CD4-positive, alpha-beta memory T cell (primary cell): ENCODE measurements at regions not wholly inside any gene's neighbourhood (a gene's known extent, or its start where the extent isn't known, plus 50 kb on each side); places are given as distances from the start of the nearest gene placed in this dataset.

Experiments used
- CTCF ChIA-PET: fragments of 350-600 bp; sonication (Branson Sonifier 250); formaldehyde crosslinking; loops from one replicate; lab custom pipeline; 2021; ENCODE audit warnings: inconsistent platforms; ENCODE audit not compliant: partially characterized antibody; lab: Charles Lee
- POLR2A ChIA-PET: fragments of 350-600 bp; sonication (Branson Sonifier 250); formaldehyde crosslinking; loops from one replicate; lab custom pipeline; 2021; ENCODE audit not compliant: partially characterized antibody; lab: Charles Lee
- DNase-seq, 5 donors: peaks; one replicate each; pipeline versions ENCODE4 v3.0.0 to v3.0.0-alpha.2; 2020 to 2022; ENCODE audit warnings: mixed read lengths in 1 of 5
- H3K27ac ChIP-seq: one replicate; pipeline ENCODE4 v1.7.0; 2013; ENCODE audit warnings: low read depth, low read length
- H3K27me3 ChIP-seq: 2 replicates; pipeline ENCODE4 v1.7.0; 2013; ENCODE audit warnings: mild to moderate bottlenecking, low read length, moderate library complexity; ENCODE audit not compliant: insufficient read depth
- H3K36me3 ChIP-seq: 2 replicates; pipeline ENCODE4 v1.7.0; 2013; ENCODE audit warnings: mild to moderate bottlenecking, low read length, moderate library complexity; ENCODE audit not compliant: insufficient read depth
- H3K4me1 ChIP-seq: 2 replicates; pipeline ENCODE4 v1.7.0; 2013; ENCODE audit warnings: mild to moderate bottlenecking, low read length, moderate library complexity; ENCODE audit not compliant: insufficient read depth
- H3K4me3 ChIP-seq, 2 donors: one replicate each; pipeline ENCODE4 v1.7.0; 2013; ENCODE audit warnings: low read length in 2 of 2, mild to moderate bottlenecking in 1 of 2
- H3K9me3 ChIP-seq, 2 donors: one replicate each; pipeline ENCODE4 v1.7.0; 2013; ENCODE audit warnings: low read length in 2 of 2, control low read depth in 1 of 2; ENCODE audit not compliant: control insufficient read depth in 1 of 2
- H3K27ac Mint-ChIP-seq, 7 donors: one replicate each; pipeline ENCODE4 v1.8.0; 2020 to 2021; ENCODE audit warnings: mixed read lengths in 7 of 7, mild to moderate bottlenecking in 6 of 7, inconsistent platforms in 3 of 7, moderate library complexity in 3 of 7
- H3K27me3 Mint-ChIP-seq, 2 donors: one replicate each; pipeline ENCODE4 v1.8.0; 2020 to 2021; ENCODE audit warnings: mixed read lengths in 2 of 2
- H3K36me3 Mint-ChIP-seq, 2 donors: one replicate each; pipeline ENCODE4 v1.8.0; 2020 to 2021; ENCODE audit warnings: mixed read lengths in 2 of 2, inconsistent platforms in 1 of 2, mild to moderate bottlenecking in 1 of 2
- H3K4me1 Mint-ChIP-seq, 4 donors: one replicate each; pipeline ENCODE4 v1.8.0; 2020 to 2021; ENCODE audit warnings: mixed read lengths in 4 of 4, mild to moderate bottlenecking in 1 of 4
- H3K4me3 Mint-ChIP-seq, 8 donors: one replicate each; pipeline ENCODE4 v1.8.0; 2020 to 2021; ENCODE audit warnings: mixed read lengths in 8 of 8, mild to moderate bottlenecking in 7 of 8, moderate library complexity in 6 of 8, inconsistent platforms in 3 of 8
- H3K9me3 Mint-ChIP-seq, 8 donors: one replicate each; pipeline ENCODE4 v1.8.0; 2020 to 2021; ENCODE audit warnings: mixed read lengths in 8 of 8, mild to moderate bottlenecking in 5 of 8, inconsistent platforms in 3 of 8, moderate library complexity in 1 of 8
- intact Hi-C: fragments of 100-400 bp; cut with micrococcal nuclease; formaldehyde crosslinking; loops from one replicate; pipeline ENCODE4 v1.15.1; 2023

DNA sequence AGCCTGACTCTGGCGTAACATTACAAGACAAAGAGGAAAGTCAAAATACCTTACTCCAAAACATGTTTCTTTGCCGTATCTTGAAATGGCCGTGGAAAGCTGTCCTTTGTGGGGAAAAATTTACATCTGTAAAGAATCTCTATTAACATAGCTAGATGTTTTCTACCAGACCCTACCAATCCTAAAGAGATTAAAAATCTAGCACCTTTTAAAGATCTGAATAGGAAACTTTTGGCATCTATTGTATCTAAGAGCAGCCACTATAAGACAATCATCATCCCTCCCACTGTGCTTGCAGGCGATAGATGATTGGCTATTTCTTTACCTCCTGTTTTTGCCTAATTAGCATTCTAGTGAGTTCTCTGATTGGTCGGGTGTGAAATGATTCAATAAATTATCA, 82.5 kb upstream of the SNCAIP start:
- no peaks in the 10 kb centered on the region for H3K36me3 Mint-ChIP-seq
- CTCF ChIA-PET = no interaction called here

DNA sequence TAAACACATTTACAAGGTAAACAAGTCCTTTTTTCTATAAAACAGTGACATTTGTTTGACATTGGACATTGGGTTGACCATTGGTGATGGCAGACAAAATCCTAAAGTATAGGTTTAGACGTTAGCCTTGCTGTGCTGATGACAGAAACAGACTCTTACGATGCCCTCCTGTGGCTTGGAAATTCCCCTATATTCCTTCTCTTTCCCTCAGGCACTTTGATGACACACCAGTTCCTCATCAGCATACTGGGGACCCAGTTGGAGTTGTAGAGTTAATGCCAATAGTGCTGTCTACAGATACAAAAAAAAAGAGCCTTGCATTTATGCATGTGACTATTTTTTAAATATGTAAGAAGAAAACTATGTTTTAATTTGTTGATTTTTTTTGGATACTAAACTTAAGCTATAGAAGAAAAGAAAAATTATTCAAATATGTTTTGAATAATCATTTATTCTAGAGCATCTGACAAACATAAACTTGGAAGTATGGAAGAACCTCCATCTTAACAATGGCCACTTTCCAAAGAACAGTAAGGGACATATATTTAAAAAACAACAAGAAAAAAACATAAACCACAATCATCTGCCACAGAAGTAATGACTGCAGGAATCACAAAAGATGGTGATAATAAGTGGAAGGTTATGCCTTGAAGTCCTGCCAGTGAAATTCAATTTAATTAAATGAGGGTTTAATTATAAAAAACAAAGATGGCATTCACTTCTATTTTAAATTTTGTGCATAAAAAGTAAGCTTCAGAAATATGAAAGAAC, 75.6 kb upstream of the SNCAIP start:
- no peaks in the 10 kb centered on the region for H3K4me1 ChIP-seq
- Mint-ChIP-seq H3K27ac (no peak overlapping the region), H3K27me3 (no peaks in the 10 kb centered on the region), H3K36me3 (no peaks in the 10 kb centered on the region), H3K9me3 (peaks cover 0 to 14% (median under 1%) of the 10 kb centered on the region in 8 donors), H3K4me3 (no peak overlapping the region), H3K4me1 (no peaks in the 10 kb centered on the region)
- no peaks in the 10 kb centered on the region for H3K27me3 ChIP-seq
- no peak for DNase-seq
- no peak overlapping the region for H3K27ac ChIP-seq
- intact Hi-C loops = no loop called here
- CTCF ChIA-PET = no interaction called here
- no peak overlapping the region for H3K4me3 ChIP-seq
- H3K9me3 ChIP-seq = no peaks in the 10 kb centered on the region
- POLR2A ChIA-PET = no interaction called here
- no peaks in the 10 kb centered on the region for H3K36me3 ChIP-seq

More for the DNA sequence above, 82.5 kb upstream of the SNCAIP start:
- intact Hi-C loops = no loop called here
- Mint-ChIP-seq H3K9me3 (peaks cover 0 to 6% (median 0%) of the 10 kb centered on the region in 8 donors), H3K4me1 (no peaks in the 10 kb centered on the region), H3K4me3 (no peak overlapping the region), H3K27ac (no peak overlapping the region), H3K27me3 (no peaks in the 10 kb centered on the region)
- Histone ChIP-seq H3K9me3 (no peaks in the 10 kb centered on the region), H3K4me1 (no peaks in the 10 kb centered on the region), H3K27me3 (no peaks in the 10 kb centered on the region), H3K27ac (no peak overlapping the region), H3K4me3 (no peak overlapping the region), H3K36me3 (no peaks in the 10 kb centered on the region)
- POLR2A ChIA-PET = no interaction called here
- DNase-seq = no peak

DNA sequence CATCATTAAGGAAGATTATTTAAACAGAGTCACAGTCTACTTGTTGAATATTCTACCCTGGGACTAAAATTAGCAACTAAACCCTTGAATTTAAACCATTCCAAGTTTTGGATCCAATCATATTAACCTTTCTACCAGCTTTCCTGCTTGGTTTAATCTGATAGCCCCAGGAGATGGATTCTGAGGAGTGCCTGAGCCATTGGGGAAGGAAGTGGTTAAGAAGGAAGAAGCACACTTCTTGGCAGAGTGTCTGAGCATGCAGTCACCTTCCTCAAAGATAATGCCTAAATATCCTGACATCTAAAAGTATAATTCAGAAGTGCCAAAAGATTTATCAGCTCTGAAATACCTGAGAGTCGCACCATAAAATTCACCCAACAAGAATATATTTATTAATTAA, 74.1 kb upstream of the SNCAIP start:
- Mint-ChIP-seq H3K27me3 (no peaks in the 10 kb centered on the region), H3K36me3 (no peaks in the 10 kb centered on the region), H3K4me1 (no peaks in the 10 kb centered on the region), H3K9me3 (peaks cover 0 to 14% (median under 1%) of the 10 kb centered on the region in 8 donors), H3K4me3 (no peak overlapping the region), H3K27ac (no peak overlapping the region)
- Histone ChIP-seq H3K4me1 (no peaks in the 10 kb centered on the region), H3K27me3 (no peaks in the 10 kb centered on the region), H3K4me3 (no peak overlapping the region), H3K36me3 (no peaks in the 10 kb centered on the region), H3K9me3 (no peaks in the 10 kb centered on the region), H3K27ac (no peak overlapping the region)
- ChIA-PET CTCF (no interaction called here), POLR2A (no interaction called here)
- no peak for DNase-seq
- intact Hi-C loops = no loop called here

DNA sequence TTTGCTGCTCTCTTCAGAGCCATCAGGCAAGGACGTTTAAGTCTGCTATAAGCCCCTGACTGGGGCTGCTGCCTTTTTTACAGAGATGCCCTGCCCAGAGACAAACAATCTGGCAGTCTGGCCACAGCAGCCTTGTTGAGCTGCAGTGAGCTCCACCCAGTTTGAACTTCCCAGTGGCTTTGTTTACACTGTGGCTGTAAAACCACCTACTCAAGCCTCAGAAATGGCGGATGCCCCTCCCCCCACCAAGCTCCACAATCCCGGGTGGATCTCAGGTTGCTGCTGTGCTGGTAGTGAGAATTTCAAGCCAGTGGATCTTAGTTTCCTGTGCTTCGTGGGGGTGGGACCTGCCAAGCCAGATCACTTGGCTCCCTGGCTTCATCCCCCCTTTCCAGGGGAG, 59.7 kb upstream of the SNCAIP start:
- ChIA-PET CTCF (no interaction called here), POLR2A (no interaction called here)
- Mint-ChIP-seq H3K9me3 (peaks cover 4 to 55% (median 33%) of the 10 kb centered on the region in 8 donors), H3K4me3 (no peak overlapping the region), H3K4me1 (no peaks in the 10 kb centered on the region), H3K27ac (no peak overlapping the region), H3K27me3 (no peaks in the 10 kb centered on the region), H3K36me3 (no peaks in the 10 kb centered on the region)
- no peak overlapping the region for H3K27ac ChIP-seq
- no peaks in the 10 kb centered on the region for H3K27me3 ChIP-seq
- no peaks in the 10 kb centered on the region for H3K4me1 ChIP-seq
- H3K36me3 ChIP-seq = no peaks in the 10 kb centered on the region
- intact Hi-C loops = no loop called here
- no peak for DNase-seq
- H3K9me3 ChIP-seq = peaks cover 0 to 9% of the 10 kb centered on the region in 2 donors
- no peak overlapping the region for H3K4me3 ChIP-seq

DNA sequence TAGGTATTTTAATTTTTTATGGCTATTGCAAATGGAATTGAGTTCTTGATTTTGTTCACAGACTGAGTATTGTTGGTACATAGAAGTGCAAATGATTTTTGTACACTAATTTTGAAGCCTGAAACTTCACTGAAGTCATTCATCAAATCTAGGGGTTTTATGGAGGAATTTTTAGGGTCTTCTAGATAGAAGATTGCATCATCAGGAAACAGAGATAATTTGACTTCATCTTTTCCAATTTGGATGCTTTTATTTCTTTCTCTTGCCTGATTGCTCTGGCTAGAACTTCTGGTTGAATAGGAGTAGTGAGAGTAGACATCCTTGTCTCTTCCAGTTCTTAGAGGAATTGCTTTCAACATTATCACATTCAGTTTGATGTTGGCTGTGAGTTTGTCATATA, 58.2 kb upstream of the SNCAIP start:
- no peaks in the 10 kb centered on the region for H3K4me1 ChIP-seq
- Mint-ChIP-seq H3K27me3 (no peaks in the 10 kb centered on the region), H3K36me3 (no peaks in the 10 kb centered on the region), H3K27ac (no peak overlapping the region), H3K9me3 (peaks cover 2 to 64% (median 36%) of the 10 kb centered on the region in 8 donors), H3K4me1 (no peaks in the 10 kb centered on the region), H3K4me3 (no peak overlapping the region)
- peaks cover 0 to 9% of the 10 kb centered on the region in 2 donors for H3K9me3 ChIP-seq
- no peak for DNase-seq
- ChIA-PET POLR2A (no interaction called here), CTCF (no interaction called here)
- no peaks in the 10 kb centered on the region for H3K36me3 ChIP-seq
- H3K27ac ChIP-seq = no peak overlapping the region
- intact Hi-C loops = no loop called here
- H3K4me3 ChIP-seq = no peak overlapping the region
- no peaks in the 10 kb centered on the region for H3K27me3 ChIP-seq

DNA sequence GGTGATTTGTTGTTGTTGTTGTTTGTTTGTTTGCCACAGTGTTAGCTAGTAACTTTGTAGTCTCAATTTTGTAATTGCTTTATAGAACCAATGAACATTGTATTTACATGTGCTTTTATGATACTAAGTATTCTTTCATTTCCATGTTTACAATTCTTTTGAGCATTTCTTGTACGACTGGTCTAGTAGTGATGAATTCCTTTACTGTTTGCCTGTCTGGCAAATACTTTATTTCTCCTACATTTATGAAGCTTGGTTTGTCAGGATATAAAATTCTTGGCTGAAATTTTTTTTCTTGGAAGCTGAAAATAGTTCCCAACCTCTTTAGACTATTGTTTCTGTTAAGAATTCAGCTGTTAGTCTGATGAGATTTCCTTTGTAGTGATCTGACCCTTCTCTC, 55.6 kb upstream of the SNCAIP start:
- peak overlapping the region in 1 of 8 donors; percentile 12 for H3K4me3 Mint-ChIP-seq
- Histone ChIP-seq H3K36me3 (no peaks in the 10 kb centered on the region), H3K27ac (no peak overlapping the region), H3K9me3 (peaks cover 0 to 9% of the 10 kb centered on the region in 2 donors), H3K27me3 (no peaks in the 10 kb centered on the region), H3K4me1 (no peaks in the 10 kb centered on the region), H3K4me3 (no peak overlapping the region)
- H3K27ac Mint-ChIP-seq = no peak overlapping the region
- ChIA-PET CTCF (no interaction called here), POLR2A (no interaction called here)
- H3K4me1 Mint-ChIP-seq = no peaks in the 10 kb centered on the region
- intact Hi-C loops = no loop called here
- DNase-seq = no peak
- H3K27me3 Mint-ChIP-seq = peaks cover 0 to 1% of the 10 kb centered on the region in 2 donors
- H3K9me3 Mint-ChIP-seq = peaks cover 2 to 67% (median 34%) of the 10 kb centered on the region in 8 donors
- H3K36me3 Mint-ChIP-seq = no peaks in the 10 kb centered on the region

DNA sequence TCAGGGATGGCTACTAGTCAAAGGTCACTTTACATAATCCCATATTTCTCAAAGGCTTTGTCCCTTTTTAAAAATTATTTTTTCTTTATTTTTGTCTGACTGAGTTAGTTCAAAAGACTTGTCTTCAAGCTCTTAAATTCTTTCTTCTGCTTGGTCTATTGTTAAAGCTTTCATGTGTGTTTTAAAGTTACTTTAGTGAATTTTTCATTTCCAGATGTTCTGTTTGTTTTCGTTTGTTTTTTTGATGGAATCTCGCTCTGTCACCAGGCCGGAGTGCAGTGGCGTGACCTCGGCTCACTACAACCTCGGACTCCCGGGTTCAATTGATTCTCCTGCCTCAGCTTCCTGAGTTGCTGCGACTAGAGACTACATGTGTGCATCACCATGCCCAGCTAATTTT, 55.0 kb upstream of the SNCAIP start:
- Mint-ChIP-seq H3K4me1 (no peaks in the 10 kb centered on the region), H3K9me3 (peaks cover 2 to 67% (median 34%) of the 10 kb centered on the region in 8 donors), H3K27ac (no peak overlapping the region), H3K27me3 (peaks cover 0 to 1% of the 10 kb centered on the region in 2 donors), H3K36me3 (no peaks in the 10 kb centered on the region), H3K4me3 (no peak overlapping the region)
- Histone ChIP-seq H3K27ac (no peak overlapping the region), H3K36me3 (no peaks in the 10 kb centered on the region), H3K4me3 (no peak overlapping the region), H3K27me3 (no peaks in the 10 kb centered on the region), H3K4me1 (no peaks in the 10 kb centered on the region), H3K9me3 (peaks cover 0 to 9% of the 10 kb centered on the region in 2 donors)
- intact Hi-C loops = no loop called here
- CTCF ChIA-PET = no interaction called here
- no peak for DNase-seq
- POLR2A ChIA-PET = no interaction called here
